Breast epithelium (tissue), 4 donors: ENCODE measurements at regions not wholly inside any gene's neighbourhood (a gene's known extent, or its start where the extent isn't known, plus 50 kb on each side); places are given as distances from the start of the nearest gene placed in this dataset.

Experiments used
- DNase-seq, 2 donors: peaks; one replicate each; pipeline ENCODE4 v3.0.0-alpha.2; 2019; ENCODE audit warnings: low spot score in 2 of 2
- H3K27ac ChIP-seq, 2 donors: fragments of 200-600 bp; sonication (generic) in 1 of 2; one replicate each; pipeline ENCODE4 v1.5.1; 2016 to 2019; ENCODE audit warnings: mild to moderate bottlenecking in 1 of 2
- H3K27me3 ChIP-seq, 2 donors: fragments of 200-600 bp; sonication (generic) in 1 of 2; one replicate each; pipeline versions ENCODE4 v1.5.1 to v1.6.0; 2017 to 2019; ENCODE audit warnings: control low read depth in 1 of 2, mild to moderate bottlenecking in 1 of 2
- H3K36me3 ChIP-seq: fragments of 200-600 bp; one replicate; pipeline ENCODE4 v1.5.1; 2019
- H3K4me1 ChIP-seq, 2 donors: fragments of 200-600 bp; sonication (generic); one replicate each; pipeline ENCODE4 v1.5.1; 2016 to 2019; ENCODE audit warnings: control low read depth in 1 of 2
- H3K4me3 ChIP-seq, 3 donors: fragments of 200-600 bp; sonication (generic); 1 replicate in 2 of 3; 2 replicates in 1 of 3; pipeline ENCODE4 v1.5.1; 2016 to 2019; ENCODE audit warnings: mild to moderate bottlenecking in 3 of 3, moderate library complexity in 2 of 3
- H3K9me3 ChIP-seq, 2 donors: fragments of 200-600 bp; sonication (generic) in 1 of 2; one replicate each; pipeline ENCODE4 v1.5.1; 2016 to 2019; ENCODE audit warnings: control low read depth in 1 of 2
- POLR2A ChIP-seq: fragments of 450-650 bp; IDR thresholded peaks from one replicate; pipeline ENCODE4 v1.6.1; 2016; ENCODE audit warnings: antibody characterized with exemption, mild to moderate bottlenecking, moderate library complexity
- POLR2AphosphoS5 ChIP-seq, 3 donors: sonication (generic); formaldehyde crosslinking; IDR thresholded peaks; one replicate each; pipeline ENCODE4 v1.6.1; 2017; ENCODE audit warnings: antibody characterized with exemption in 3 of 3
- intact Hi-C: fragments of 100-400 bp; cut with DNase I; formaldehyde crosslinking; loops from one replicate; pipeline ENCODE4 v1.15.1; 2023; ENCODE audit warnings: low total_unique reads
- TF ChIP-seq, protein P1 (sequence below), 3 donors: fragments of 450-650 bp; IDR thresholded peaks; one replicate each; pipeline ENCODE4 v1.5.1; 2016 to 2017; ENCODE audit warnings: antibody characterized with exemption in 3 of 3, mild to moderate bottlenecking in 3 of 3, moderate library complexity in 3 of 3

DNA sequence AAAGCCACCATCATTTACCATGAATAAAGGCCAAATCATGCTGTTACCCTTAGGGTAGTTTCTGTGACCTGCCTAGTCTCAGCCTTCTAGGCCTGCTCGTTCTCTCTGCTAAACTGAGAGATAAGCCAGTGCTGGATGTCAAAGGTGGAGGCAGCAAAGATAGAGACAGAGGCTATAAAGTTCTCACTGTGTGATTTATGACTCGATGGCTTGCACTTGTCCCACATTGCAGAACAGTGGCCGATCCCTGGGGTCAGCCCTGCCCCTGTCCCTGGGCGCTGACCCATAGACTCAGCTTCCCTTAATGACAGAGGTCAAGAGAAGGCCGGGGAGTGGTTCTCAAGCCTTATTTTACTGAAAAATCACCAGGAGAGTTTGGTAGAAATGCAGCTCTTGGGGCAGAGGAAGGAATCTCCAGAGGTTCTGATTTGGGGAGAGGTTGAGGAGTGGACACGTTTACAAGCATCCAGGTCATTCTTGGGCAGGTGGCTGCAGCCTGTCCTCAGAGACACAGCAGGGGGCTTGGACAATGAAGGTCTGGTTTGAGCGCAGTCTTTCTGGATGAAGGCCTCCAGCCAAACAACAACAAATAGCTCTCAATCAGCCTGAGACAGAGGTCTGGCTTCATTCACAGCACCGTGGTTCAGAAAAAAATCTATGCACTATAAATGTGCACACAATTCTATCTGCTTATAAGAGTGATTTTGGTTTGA lies 143.5 kb downstream of the ACKR3 start:
- no peak for DNase-seq
- Histone ChIP-seq H3K9me3 (no peaks in the 10 kb centered on the region), H3K4me3 (no peak overlapping the region), H3K36me3 (no peaks in the 10 kb centered on the region), H3K4me1 (no peaks in the 10 kb centered on the region), H3K27ac (no peak overlapping the region), H3K27me3 (no peaks in the 10 kb centered on the region)
- intact Hi-C loops: no loop called here
- TF ChIP-seq POLR2A: no peak
- no peak for TF ChIP-seq POLR2AphosphoS5 (IDR thresholded peaks at IDR 0.05)
- TF ChIP-seq, protein P1, sequence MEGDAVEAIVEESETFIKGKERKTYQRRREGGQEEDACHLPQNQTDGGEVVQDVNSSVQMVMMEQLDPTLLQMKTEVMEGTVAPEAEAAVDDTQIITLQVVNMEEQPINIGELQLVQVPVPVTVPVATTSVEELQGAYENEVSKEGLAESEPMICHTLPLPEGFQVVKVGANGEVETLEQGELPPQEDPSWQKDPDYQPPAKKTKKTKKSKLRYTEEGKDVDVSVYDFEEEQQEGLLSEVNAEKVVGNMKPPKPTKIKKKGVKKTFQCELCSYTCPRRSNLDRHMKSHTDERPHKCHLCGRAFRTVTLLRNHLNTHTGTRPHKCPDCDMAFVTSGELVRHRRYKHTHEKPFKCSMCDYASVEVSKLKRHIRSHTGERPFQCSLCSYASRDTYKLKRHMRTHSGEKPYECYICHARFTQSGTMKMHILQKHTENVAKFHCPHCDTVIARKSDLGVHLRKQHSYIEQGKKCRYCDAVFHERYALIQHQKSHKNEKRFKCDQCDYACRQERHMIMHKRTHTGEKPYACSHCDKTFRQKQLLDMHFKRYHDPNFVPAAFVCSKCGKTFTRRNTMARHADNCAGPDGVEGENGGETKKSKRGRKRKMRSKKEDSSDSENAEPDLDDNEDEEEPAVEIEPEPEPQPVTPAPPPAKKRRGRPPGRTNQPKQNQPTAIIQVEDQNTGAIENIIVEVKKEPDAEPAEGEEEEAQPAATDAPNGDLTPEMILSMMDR (IDR thresholded peaks at IDR 0.05): no peak

- no peak for DNase-seq
- H3K27ac ChIP-seq: no peak overlapping the region
- no peaks in the 10 kb centered on the region for H3K9me3 ChIP-seq
- no peak overlapping the region for H3K4me3 ChIP-seq
- H3K27me3 ChIP-seq: no peaks in the 10 kb centered on the region
- no peaks in the 10 kb centered on the region for H3K4me1 ChIP-seq
- H3K36me3 ChIP-seq: no peaks in the 10 kb centered on the region
- TF ChIP-seq POLR2AphosphoS5 (IDR thresholded peaks at IDR 0.05) (no peak), POLR2A (no peak)
- TF ChIP-seq, protein P1 (IDR thresholded peaks at IDR 0.05): no peak
- intact Hi-C loops: no loop called here
Observed at GRCh38 chr2:236714080-236714479, 144.5 kb downstream of the ACKR3 start.

- DNase-seq: no peak
- Histone ChIP-seq H3K4me1 (no peaks in the 10 kb centered on the region), H3K27ac (no peak overlapping the region), H3K27me3 (no peaks in the 10 kb centered on the region), H3K4me3 (no peak overlapping the region), H3K36me3 (no peaks in the 10 kb centered on the region), H3K9me3 (no peaks in the 10 kb centered on the region)
- TF ChIP-seq, protein P1 (IDR thresholded peaks at IDR 0.05): no peak
- TF ChIP-seq POLR2A (no peak), POLR2AphosphoS5 (IDR thresholded peaks at IDR 0.05) (no peak)
- intact Hi-C loops: no loop called here
Observed at GRCh38 chr2:236715077-236715476, 145.5 kb downstream of the ACKR3 start.

GRCh38 chr2:236715491-236715961 lies 145.9 kb downstream of the ACKR3 start:
- no peaks in the 10 kb centered on the region for H3K27me3 ChIP-seq
- TF ChIP-seq POLR2A: no peak
- TF ChIP-seq, protein P1 (IDR thresholded peaks at IDR 0.05): no peak
- no peak for TF ChIP-seq POLR2AphosphoS5 (IDR thresholded peaks at IDR 0.05)
- H3K4me1 ChIP-seq: no peaks in the 10 kb centered on the region
- no peaks in the 10 kb centered on the region for H3K9me3 ChIP-seq
- no peak for DNase-seq
- intact Hi-C loops: no loop called here
- no peak overlapping the region for H3K27ac ChIP-seq
- H3K4me3 ChIP-seq: no peak overlapping the region
- H3K36me3 ChIP-seq: no peaks in the 10 kb centered on the region

- H3K4me1 ChIP-seq: no peaks in the 10 kb centered on the region
- no peak for DNase-seq
- no peak overlapping the region for H3K27ac ChIP-seq
- H3K27me3 ChIP-seq: no peaks in the 10 kb centered on the region
- no peak overlapping the region for H3K4me3 ChIP-seq
- intact Hi-C loops: no loop called here
- no peaks in the 10 kb centered on the region for H3K9me3 ChIP-seq
- TF ChIP-seq, protein P1 (IDR thresholded peaks at IDR 0.05): no peak
- TF ChIP-seq POLR2A: no peak
- TF ChIP-seq POLR2AphosphoS5 (IDR thresholded peaks at IDR 0.05): no peak
- H3K36me3 ChIP-seq: no peaks in the 10 kb centered on the region
Observed at GRCh38 chr2:236717120-236717519, 147.5 kb downstream of the ACKR3 start.
